Thoracic aorta (tissue), 2 donors: ENCODE measurements at regions not wholly inside any gene's neighbourhood (a gene's known extent, or its start where the extent isn't known, plus 50 kb on each side); places are given as distances from the start of the nearest gene placed in this dataset.
"Not testable (repeated sequence)": the region's sequence is repeated elsewhere in the genome, so short reads cannot be mapped to it uniquely, and the experiment has no call there.

ENCODE experiments used
- ATAC-seq: fragments of 150-250 bp; one replicate; pipeline ENCODE4 v1.8.0; 2017; ENCODE audit warnings: low read depth; ENCODE audit not compliant: insufficient number of reproducible peaks, low FRiP score
- DNase-seq: peaks from one replicate; pipeline ENCODE4 v3.0.0-alpha.2; 2020; ENCODE audit warnings: low spot score
- H3K27ac ChIP-seq, 2 donors: fragments of 200-600 bp; sonication (generic); 1 replicate in 1 of 2; 2 replicates in 1 of 2; pipeline ENCODE4 v1.5.1; 2016; ENCODE audit warnings: mild to moderate bottlenecking in 2 of 2, moderate library complexity in 2 of 2
- H3K27me3 ChIP-seq: fragments of 200-600 bp; sonication (generic); replicated peaks from 2 replicates; pipeline ENCODE4 v1.6.0; 2016; ENCODE audit warnings: mild to moderate bottlenecking; ENCODE audit not compliant: insufficient read depth
- H3K36me3 ChIP-seq: fragments of 200-600 bp; sonication (generic); one replicate; pipeline ENCODE4 v1.5.1; 2016
- H3K4me1 ChIP-seq, 2 donors: fragments of 200-600 bp; sonication (generic); 1 replicate in 1 of 2; 2 replicates in 1 of 2; pipeline versions ENCODE4 v1.5.1 to v1.6.0; 2016; ENCODE audit warnings: low read depth in 2 of 2, mild to moderate bottlenecking in 1 of 2; ENCODE audit not compliant: control insufficient read depth in 1 of 2
- H3K4me3 ChIP-seq: fragments of 200-600 bp; sonication (generic); 2 replicates; pipeline ENCODE4 v1.5.1; 2016; ENCODE audit warnings: mild to moderate bottlenecking
- H3K9me3 ChIP-seq: fragments of 200-600 bp; sonication (generic); 2 replicates; pipeline ENCODE4 v1.5.1; 2016
- TF ChIP-seq, protein P1 (sequence below): fragments of 200-600 bp; sonication (generic); IDR thresholded peaks from one replicate; pipeline ENCODE4 v1.5.1; 2019; ENCODE audit warnings: antibody characterized with exemption

- Histone ChIP-seq H3K4me3 (no peak overlapping the region), H3K9me3 (no peaks in the 10 kb centered on the region), H3K36me3 (no peaks in the 10 kb centered on the region), H3K27me3 (no peaks in the 10 kb centered on the region), H3K27ac (no peak overlapping the region), H3K4me1 (no peaks in the 10 kb centered on the region)
- ATAC-seq (no peak), DNase-seq (no peak)
- TF ChIP-seq, protein P1, sequence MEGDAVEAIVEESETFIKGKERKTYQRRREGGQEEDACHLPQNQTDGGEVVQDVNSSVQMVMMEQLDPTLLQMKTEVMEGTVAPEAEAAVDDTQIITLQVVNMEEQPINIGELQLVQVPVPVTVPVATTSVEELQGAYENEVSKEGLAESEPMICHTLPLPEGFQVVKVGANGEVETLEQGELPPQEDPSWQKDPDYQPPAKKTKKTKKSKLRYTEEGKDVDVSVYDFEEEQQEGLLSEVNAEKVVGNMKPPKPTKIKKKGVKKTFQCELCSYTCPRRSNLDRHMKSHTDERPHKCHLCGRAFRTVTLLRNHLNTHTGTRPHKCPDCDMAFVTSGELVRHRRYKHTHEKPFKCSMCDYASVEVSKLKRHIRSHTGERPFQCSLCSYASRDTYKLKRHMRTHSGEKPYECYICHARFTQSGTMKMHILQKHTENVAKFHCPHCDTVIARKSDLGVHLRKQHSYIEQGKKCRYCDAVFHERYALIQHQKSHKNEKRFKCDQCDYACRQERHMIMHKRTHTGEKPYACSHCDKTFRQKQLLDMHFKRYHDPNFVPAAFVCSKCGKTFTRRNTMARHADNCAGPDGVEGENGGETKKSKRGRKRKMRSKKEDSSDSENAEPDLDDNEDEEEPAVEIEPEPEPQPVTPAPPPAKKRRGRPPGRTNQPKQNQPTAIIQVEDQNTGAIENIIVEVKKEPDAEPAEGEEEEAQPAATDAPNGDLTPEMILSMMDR, result no peak
These were observed 124.6 kb upstream of the TAF11L2 start for GRCh38 chr5:17373406-17373805.

DNA sequence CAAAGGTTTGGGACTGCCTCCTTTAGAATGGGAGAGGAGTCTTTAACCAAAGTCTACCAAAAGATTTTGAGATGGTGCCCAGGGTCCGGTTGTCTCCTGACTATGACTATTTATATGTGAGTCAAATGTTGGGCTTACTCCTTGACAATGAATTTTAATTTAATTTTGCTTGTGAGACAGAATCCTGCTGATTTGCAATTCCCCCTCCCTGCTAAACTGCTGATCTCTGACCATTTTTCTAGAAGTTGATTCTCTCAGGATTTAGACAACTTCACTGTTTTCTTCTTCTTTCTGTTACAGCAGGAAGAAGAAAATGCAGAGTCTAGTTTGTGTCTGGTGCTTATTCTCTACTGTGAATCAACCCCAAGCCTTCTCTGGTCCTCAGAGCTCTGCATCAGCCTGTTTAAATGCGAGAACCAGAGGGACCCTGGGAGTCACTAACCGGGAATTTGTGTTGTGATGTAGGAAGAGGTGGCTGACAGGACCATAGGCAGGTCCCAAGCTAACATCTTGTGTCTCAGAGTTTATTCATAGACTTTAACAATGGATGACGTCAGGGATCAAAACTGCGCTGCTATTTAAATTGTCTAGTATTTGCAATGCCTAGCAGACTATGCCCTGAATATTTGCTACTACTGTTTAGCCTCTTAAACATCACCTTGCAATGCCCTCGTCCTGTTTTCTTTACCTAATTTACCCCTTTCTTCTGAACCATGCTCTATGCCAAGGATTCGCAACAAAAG, 124.0 kb upstream of the TAF11L2 start:
- Histone ChIP-seq H3K27ac (no peak overlapping the region), H3K4me3 (no peak overlapping the region), H3K36me3 (no peaks in the 10 kb centered on the region), H3K4me1 (no peaks in the 10 kb centered on the region), H3K9me3 (no peaks in the 10 kb centered on the region), H3K27me3 (no peaks in the 10 kb centered on the region)
- ATAC-seq (no peak), DNase-seq (no peak)
- TF ChIP-seq, protein P1, result no peak

GRCh38 chr5:17374973-17375742, 122.9 kb upstream of the TAF11L2 start:
- ATAC-seq (no peak), DNase-seq (no peak)
- H3K36me3 ChIP-seq, result no peaks in the 10 kb centered on the region
- no peaks in the 10 kb centered on the region for H3K9me3 ChIP-seq
- no peak overlapping the region for H3K27ac ChIP-seq
- TF ChIP-seq, protein P1, result no peak
- no peaks in the 10 kb centered on the region for H3K4me1 ChIP-seq
- no peaks in the 10 kb centered on the region for H3K27me3 ChIP-seq
- no peak overlapping the region for H3K4me3 ChIP-seq

GRCh38 chr5:17375886-17376285, 122.1 kb upstream of the TAF11L2 start:
- H3K4me1 ChIP-seq, H3K36me3 ChIP-seq, DNase-seq, H3K27me3 ChIP-seq, ATAC-seq, H3K27ac ChIP-seq, H3K9me3 ChIP-seq, H3K4me3 ChIP-seq: not testable (repeated sequence)

DNA sequence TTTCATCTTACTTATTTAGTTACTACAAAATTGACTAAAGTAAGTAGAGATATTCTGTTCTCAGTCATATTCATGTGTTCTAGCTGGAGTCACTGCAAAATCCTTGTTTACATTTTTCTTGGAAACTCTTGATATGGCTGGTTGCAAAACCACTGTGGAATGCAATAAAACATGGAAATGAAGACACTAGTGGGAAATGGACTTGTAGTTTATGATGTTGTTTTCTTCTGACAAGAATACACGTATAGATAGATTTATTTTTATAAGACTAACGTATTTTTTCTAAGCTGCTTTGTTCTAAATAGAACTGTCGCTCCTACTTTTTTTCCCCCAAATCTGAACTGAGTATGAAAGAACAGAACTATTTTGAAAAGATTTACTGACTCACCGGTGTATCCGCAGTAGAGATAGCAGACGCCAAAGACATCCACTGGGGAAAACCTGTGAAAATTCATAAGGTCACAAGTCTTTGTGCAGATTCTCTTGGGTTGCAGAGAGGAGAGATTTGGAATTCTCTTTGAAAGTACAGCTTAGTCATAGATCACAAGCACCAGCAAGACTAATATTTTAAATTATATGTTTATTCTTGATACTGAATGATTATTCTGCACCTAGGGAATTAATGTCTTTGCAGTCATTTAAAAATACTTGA, 119.6 kb upstream of the TAF11L2 start:
- ATAC-seq, result no peak
- Histone ChIP-seq H3K4me3 (no peak overlapping the region), H3K27ac (no peak overlapping the region), H3K36me3 (no peaks in the 10 kb centered on the region), H3K27me3 (no peaks in the 10 kb centered on the region), H3K9me3 (no peaks in the 10 kb centered on the region), H3K4me1 (no peaks in the 10 kb centered on the region)
- TF ChIP-seq, protein P1, result no peak
- no peak for DNase-seq
